Trophoblast cell (in vitro differentiated cells and primary cell): ENCODE measurements at regions not wholly inside any gene's neighbourhood (a gene's known extent, or its start where the extent isn't known, plus 50 kb on each side); places are given as distances from the start of the nearest gene placed in this dataset.
A peak's percentile ranks its signal among the peaks of the same experiment; 100 is the strongest.

ENCODE experiments used
- DNase-seq, 2 donors: peaks; one replicate each; pipeline ENCODE4 v3.0.0-alpha.2; 2016
- H2AFZ ChIP-seq: 2 replicates; pipeline ENCODE4 v1.6.1; 2013; ENCODE audit warnings: low read length, moderate library complexity, mild to moderate bottlenecking; ENCODE audit not compliant: insufficient read depth, poor library complexity
- H2AK5ac ChIP-seq: 2 replicates; pipeline ENCODE4 v1.6.1; 2013; ENCODE audit warnings: mild to moderate bottlenecking, low read length
- H2BK120ac ChIP-seq: 2 replicates; pipeline ENCODE4 v1.6.1; 2013; ENCODE audit warnings: low read length, mild to moderate bottlenecking, moderate library complexity; ENCODE audit not compliant: insufficient read depth, poor library complexity
- H2BK12ac ChIP-seq: 2 replicates; pipeline ENCODE4 v1.6.1; 2013; ENCODE audit warnings: mild to moderate bottlenecking, low read length, moderate library complexity
- H2BK5ac ChIP-seq: 2 replicates; pipeline ENCODE4 v1.6.1; 2013; ENCODE audit warnings: low read length, low read depth, moderate library complexity, mild to moderate bottlenecking; ENCODE audit not compliant: poor library complexity
- H3K14ac ChIP-seq: 2 replicates; pipeline ENCODE4 v1.6.1; 2013; ENCODE audit warnings: mild to moderate bottlenecking, low read length
- H3K18ac ChIP-seq: 2 replicates; pipeline ENCODE4 v1.6.1; 2013; ENCODE audit warnings: mild to moderate bottlenecking, low read length
- H3K23ac ChIP-seq: 2 replicates; pipeline ENCODE4 v1.6.1; 2013; ENCODE audit warnings: low read length
- H3K27ac ChIP-seq: 2 replicates; pipeline ENCODE4 v1.5.1; 2013; ENCODE audit warnings: low read depth, mild to moderate bottlenecking, inconsistent platforms, low read length, moderate library complexity
- H3K27me3 ChIP-seq: 2 replicates; pipeline ENCODE4 v1.6.1; 2013; ENCODE audit warnings: inconsistent platforms, mild to moderate bottlenecking, low read length, moderate library complexity; ENCODE audit not compliant: insufficient read depth
- H3K36me3 ChIP-seq, 2 experiments: 1 replicate in 1 of 2; 2 replicates in 1 of 2; pipeline ENCODE4 v1.6.1; 2013; ENCODE audit warnings: low read length in 2 of 2, mild to moderate bottlenecking in 2 of 2, moderate library complexity in 1 of 2; ENCODE audit not compliant: insufficient read depth in 2 of 2, control insufficient read depth in 1 of 2
- H3K4ac ChIP-seq: 2 replicates; pipeline ENCODE4 v1.6.1; 2013; ENCODE audit warnings: low read depth, mild to moderate bottlenecking, low read length, moderate library complexity
- H3K4me1 ChIP-seq, 2 experiments: 1 replicate in 1 of 2; 2 replicates in 1 of 2; pipeline ENCODE4 v1.6.1; 2013; ENCODE audit warnings: low read length in 2 of 2, mild to moderate bottlenecking in 2 of 2, moderate library complexity in 1 of 2; ENCODE audit not compliant: insufficient read depth in 2 of 2, control insufficient read depth in 1 of 2
- H3K4me2 ChIP-seq: 2 replicates; pipeline ENCODE4 v1.6.1; 2013; ENCODE audit warnings: inconsistent platforms, mild to moderate bottlenecking, low read length, moderate library complexity
- H3K4me3 ChIP-seq: 2 replicates; pipeline ENCODE4 v1.5.1; 2013; ENCODE audit warnings: mild to moderate bottlenecking, low read depth, low read length, inconsistent platforms
- H3K79me1 ChIP-seq: one replicate; pipeline ENCODE4 v1.6.1; 2013; ENCODE audit warnings: low read length
- H3K79me2 ChIP-seq: 2 replicates; pipeline ENCODE4 v1.6.1; 2013; ENCODE audit warnings: low read length, mild to moderate bottlenecking; ENCODE audit not compliant: control insufficient read depth, insufficient read depth, poor library complexity
- H3K9ac ChIP-seq: 2 replicates; pipeline ENCODE4 v1.6.1; 2013; ENCODE audit warnings: mild to moderate bottlenecking, low read length
- H3K9me3 ChIP-seq: 2 replicates; pipeline ENCODE4 v1.6.1; 2013; ENCODE audit warnings: low read depth, mild to moderate bottlenecking, control low read depth, inconsistent platforms, low read length; ENCODE audit not compliant: insufficient read depth
- H4K12ac ChIP-seq: 2 replicates; pipeline ENCODE4 v1.6.1; 2013; ENCODE audit warnings: low read depth, mild to moderate bottlenecking, low read length, moderate library complexity
- H4K8ac ChIP-seq: 2 replicates; pipeline ENCODE4 v1.6.1; 2013; ENCODE audit warnings: low read depth, mild to moderate bottlenecking, low read length, moderate library complexity
- H4K91ac ChIP-seq: one replicate; pipeline ENCODE4 v1.6.1; 2013; ENCODE audit warnings: low read depth, mild to moderate bottlenecking, low read length, moderate library complexity
- WGBS: extraction: QIAGEN DNeasy Blood & Tissue Kit; methylation state at CpG from one replicate; pipeline ENCODE4 v1.1.7; 2013; ENCODE audit warnings: missing lambda C conversion rate; ENCODE audit not compliant: insufficient read length, insufficient coverage; ENCODE audit errors: extremely low coverage; 5-methylcytosine and 5-hydroxymethylcytosine counted together

- Histone ChIP-seq H3K4me2 (no peak overlapping the region), H3K36me3 (no peaks in the 10 kb centered on the region), H3K27me3 (no peaks in the 10 kb centered on the region), H3K4ac (no peak overlapping the region), H2AFZ (no peak overlapping the region), H3K9ac (no peak overlapping the region), H2BK120ac (no peak overlapping the region), H2BK12ac (no peak overlapping the region), H4K8ac (no peak overlapping the region), H3K23ac (no peak overlapping the region), H3K18ac (no peak overlapping the region), H4K91ac (no peak overlapping the region), H3K79me2 (no peaks in the 10 kb centered on the region), H3K4me3 (no peak overlapping the region), H3K27ac (no peak overlapping the region), H4K12ac (no peak overlapping the region), H2AK5ac (no peak overlapping the region), H3K14ac (no peak overlapping the region), H3K4me1 (no peaks in the 10 kb centered on the region), H3K9me3 (peaks cover 10% of the 10 kb centered on the region), H3K79me1 (no peaks in the 10 kb centered on the region), H2BK5ac (no peak overlapping the region)
- WGBS: no CpG with 5 or more reads among the region's 41 CpGs
- DNase-seq: peak in 1 of 2 donors; percentile 19
Measured at GRCh38 chr4:8688041-8688907, 95.7 kb downstream of the CPZ start.

GRCh38 chr4:8687083-8687482 lies 94.5 kb downstream of the CPZ start:
- H3K79me1 ChIP-seq: no peaks in the 10 kb centered on the region
- H3K9ac ChIP-seq: no peak overlapping the region
- no peaks in the 10 kb centered on the region for H3K4me1 ChIP-seq
- no peak overlapping the region for H3K4ac ChIP-seq
- no peak overlapping the region for H3K27ac ChIP-seq
- no peak overlapping the region for H3K18ac ChIP-seq
- H3K23ac ChIP-seq: no peak overlapping the region
- no peak for DNase-seq
- H2AFZ ChIP-seq: no peak overlapping the region
- H3K79me2 ChIP-seq: no peaks in the 10 kb centered on the region
- H2AK5ac ChIP-seq: no peak overlapping the region
- H3K4me3 ChIP-seq: peak overlapping the region; percentile 18
- H3K9me3 ChIP-seq: peaks cover 10% of the 10 kb centered on the region
- no peaks in the 10 kb centered on the region for H3K36me3 ChIP-seq
- no peak overlapping the region for H4K91ac ChIP-seq
- no peak overlapping the region for H4K12ac ChIP-seq
- WGBS: no CpG with 5 or more reads among the region's 1 CpG
- H3K27me3 ChIP-seq: no peaks in the 10 kb centered on the region
- H2BK5ac ChIP-seq: no peak overlapping the region
- no peak overlapping the region for H2BK120ac ChIP-seq
- no peak overlapping the region for H4K8ac ChIP-seq
- H3K14ac ChIP-seq: no peak overlapping the region
- H2BK12ac ChIP-seq: no peak overlapping the region
- H3K4me2 ChIP-seq: no peak overlapping the region

GRCh38 chr4:8685831-8686230 lies 93.3 kb downstream of the CPZ start:
- DNase-seq: no peak
- H2AK5ac ChIP-seq: no peak overlapping the region
- WGBS: no CpG with 5 or more reads among the region's 6 CpGs

GRCh38 chr4:8683462-8683861 lies 90.9 kb downstream of the CPZ start:
- Histone ChIP-seq H4K91ac (no peak overlapping the region), H3K23ac (no peak overlapping the region), H3K9ac (no peak overlapping the region), H3K4ac (no peak overlapping the region), H3K4me2 (no peak overlapping the region), H3K9me3 (peaks cover 12% of the 10 kb centered on the region), H3K79me1 (no peaks in the 10 kb centered on the region), H3K14ac (no peak overlapping the region), H3K4me1 (no peaks in the 10 kb centered on the region), H3K4me3 (no peak overlapping the region), H4K8ac (no peak overlapping the region), H3K18ac (no peak overlapping the region), H2AK5ac (no peak overlapping the region), H3K79me2 (no peaks in the 10 kb centered on the region), H2AFZ (no peak overlapping the region), H3K27ac (no peak overlapping the region), H4K12ac (no peak overlapping the region), H2BK120ac (no peak overlapping the region), H3K27me3 (no peaks in the 10 kb centered on the region), H3K36me3 (no peaks in the 10 kb centered on the region), H2BK5ac (no peak overlapping the region), H2BK12ac (no peak overlapping the region)
- no peak for DNase-seq
- 99% methylated on average over 2 of the region's 5 CpGs for WGBS

More at GRCh38 chr4:8685831-8686230, 93.3 kb downstream of the CPZ start:
- Histone ChIP-seq H4K8ac (no peak overlapping the region), H2BK120ac (no peak overlapping the region), H3K14ac (no peak overlapping the region), H3K79me1 (no peaks in the 10 kb centered on the region), H3K23ac (no peak overlapping the region), H3K4me3 (no peak overlapping the region), H3K18ac (no peak overlapping the region), H3K27ac (no peak overlapping the region), H3K4me2 (no peak overlapping the region), H2BK5ac (no peak overlapping the region), H4K91ac (no peak overlapping the region), H2AFZ (no peak overlapping the region), H3K79me2 (no peaks in the 10 kb centered on the region), H3K4me1 (no peaks in the 10 kb centered on the region), H3K36me3 (no peaks in the 10 kb centered on the region), H4K12ac (no peak overlapping the region), H3K9ac (no peak overlapping the region), H3K27me3 (no peaks in the 10 kb centered on the region), H3K4ac (no peak overlapping the region), H3K9me3 (peaks cover 10% of the 10 kb centered on the region), H2BK12ac (no peak overlapping the region)
